ENCODE measurements at regions not wholly inside any gene's neighbourhood (a gene's known extent, or its start where the extent isn't known, plus 50 kb on each side); places are given as distances from the start of the nearest gene placed in this dataset.

DNA sequence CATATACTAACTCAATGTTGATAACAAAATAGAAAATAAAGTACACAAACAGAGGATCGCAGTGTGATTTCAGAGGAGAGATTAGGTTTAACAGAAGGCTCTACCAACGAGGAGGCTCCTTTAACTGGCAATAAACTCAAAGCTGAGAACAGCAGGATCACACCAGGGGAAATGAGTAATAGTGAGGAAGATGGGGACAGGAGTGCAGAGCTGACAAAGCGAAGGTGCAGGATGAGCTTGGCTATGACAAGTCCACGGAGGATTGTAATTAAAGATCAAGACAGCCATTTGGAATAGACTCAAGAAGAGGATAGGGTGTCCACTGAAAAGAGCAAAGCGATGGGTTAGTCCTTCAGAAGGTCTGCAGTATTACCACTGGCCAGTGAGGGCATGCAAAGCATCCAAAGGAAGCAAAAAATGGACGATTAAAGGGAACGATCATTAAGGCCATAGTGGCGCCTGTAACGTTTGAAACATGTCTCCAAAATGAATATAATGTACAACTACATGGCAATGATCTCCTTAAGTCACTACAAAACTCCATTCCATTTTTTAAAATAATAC, 85.3 kb downstream of the GRIN2B start:
- intact Hi-C loops (cut with DNase I), result no loop called here
- H3K27me3 ChIP-seq (ENCODE audit: insufficient read depth in 3 of 3, low read length in 2 of 3), result no peaks in the 10 kb centered on the region
- no peak overlapping the region for H3K27ac ChIP-seq
- TF ChIP-seq, protein P1, sequence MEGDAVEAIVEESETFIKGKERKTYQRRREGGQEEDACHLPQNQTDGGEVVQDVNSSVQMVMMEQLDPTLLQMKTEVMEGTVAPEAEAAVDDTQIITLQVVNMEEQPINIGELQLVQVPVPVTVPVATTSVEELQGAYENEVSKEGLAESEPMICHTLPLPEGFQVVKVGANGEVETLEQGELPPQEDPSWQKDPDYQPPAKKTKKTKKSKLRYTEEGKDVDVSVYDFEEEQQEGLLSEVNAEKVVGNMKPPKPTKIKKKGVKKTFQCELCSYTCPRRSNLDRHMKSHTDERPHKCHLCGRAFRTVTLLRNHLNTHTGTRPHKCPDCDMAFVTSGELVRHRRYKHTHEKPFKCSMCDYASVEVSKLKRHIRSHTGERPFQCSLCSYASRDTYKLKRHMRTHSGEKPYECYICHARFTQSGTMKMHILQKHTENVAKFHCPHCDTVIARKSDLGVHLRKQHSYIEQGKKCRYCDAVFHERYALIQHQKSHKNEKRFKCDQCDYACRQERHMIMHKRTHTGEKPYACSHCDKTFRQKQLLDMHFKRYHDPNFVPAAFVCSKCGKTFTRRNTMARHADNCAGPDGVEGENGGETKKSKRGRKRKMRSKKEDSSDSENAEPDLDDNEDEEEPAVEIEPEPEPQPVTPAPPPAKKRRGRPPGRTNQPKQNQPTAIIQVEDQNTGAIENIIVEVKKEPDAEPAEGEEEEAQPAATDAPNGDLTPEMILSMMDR (IDR thresholded peaks at IDR 0.05), result no peak
- no peaks in the 10 kb centered on the region for H3K4me1 ChIP-seq
- H3K4me3 ChIP-seq, result no peak overlapping the region
- 67 to 78% (median 76%) methylated on average over 9 of the region's 9 CpGs for WGBS, 3 donors
- DNase-seq (no peak), ATAC-seq (no peak)
- H3K36me3 ChIP-seq (ENCODE audit: insufficient read depth in 1 of 2, low read depth in 1 of 2), result no peaks in the 10 kb centered on the region
- no peaks in the 10 kb centered on the region for H3K9me3 ChIP-seq

DNA sequence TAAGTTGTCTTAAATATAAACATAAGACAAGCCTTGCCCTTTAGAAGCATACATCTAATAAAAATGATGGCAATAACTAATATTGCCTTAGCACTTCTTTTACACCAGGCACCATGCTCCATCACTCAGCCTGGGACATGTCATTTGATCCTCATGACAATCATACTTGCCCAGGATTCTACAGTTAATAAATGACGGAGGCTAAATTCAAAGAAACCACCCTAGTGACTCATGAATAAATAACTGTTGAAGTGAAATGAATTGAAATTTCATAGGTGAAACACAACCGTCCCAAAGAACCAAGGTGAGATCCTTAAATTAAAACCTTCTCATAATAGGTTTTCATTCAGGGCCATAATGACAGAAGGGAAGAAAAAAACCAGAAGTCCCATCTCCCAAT, 89.5 kb downstream of the GRIN2B start:
- intact Hi-C loops (cut with DNase I), result no loop called here
- H3K4me1 ChIP-seq, result no peaks in the 10 kb centered on the region

DNA sequence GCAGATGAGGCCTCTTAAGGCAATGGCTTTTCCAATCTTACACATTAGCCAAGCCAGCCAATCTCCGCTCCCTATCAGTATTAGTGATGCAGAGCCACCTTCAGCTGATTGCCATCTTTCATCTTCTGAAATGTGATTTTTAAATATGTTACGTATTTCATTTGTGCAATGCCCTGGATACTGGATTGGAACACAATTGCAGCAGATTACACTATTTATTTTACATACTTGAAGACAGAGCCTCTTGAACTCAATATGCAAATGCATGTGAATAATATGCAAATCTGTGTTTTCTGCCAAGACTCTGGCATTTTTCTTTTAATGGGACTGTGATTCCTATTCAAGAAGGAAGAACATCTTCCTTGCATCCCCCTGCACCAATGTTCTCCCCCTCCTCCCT, 90.5 kb downstream of the GRIN2B start:
- TF ChIP-seq, protein P1 (IDR thresholded peaks at IDR 0.05), result no peak
- Histone ChIP-seq H3K27me3 (ENCODE audit: insufficient read depth in 3 of 3, low read length in 2 of 3) (no peaks in the 10 kb centered on the region), H3K9me3 (no peaks in the 10 kb centered on the region), H3K4me1 (no peaks in the 10 kb centered on the region), H3K36me3 (ENCODE audit: insufficient read depth in 1 of 2, low read depth in 1 of 2) (no peaks in the 10 kb centered on the region), H3K4me3 (no peak overlapping the region), H3K27ac (no peak overlapping the region)
- ATAC-seq (no peak), DNase-seq (no peak)
- intact Hi-C loops (cut with DNase I), result no loop called here
- WGBS, 3 donors, result 69 to 94% (median 90%) methylated on average over 2 of the region's 2 CpGs

More for the DNA sequence above, 89.5 kb downstream of the GRIN2B start:
- no peaks in the 10 kb centered on the region for H3K9me3 ChIP-seq
- TF ChIP-seq, protein P1 (IDR thresholded peaks at IDR 0.05), result no peak
- 74 to 78% (median 74%) methylated on average over 2 of the region's 2 CpGs for WGBS, 3 donors
- no peaks in the 10 kb centered on the region for H3K36me3 ChIP-seq (ENCODE audit: insufficient read depth in 1 of 2, low read depth in 1 of 2)
- no peak overlapping the region for H3K27ac ChIP-seq
- H3K4me3 ChIP-seq, result no peak overlapping the region
- ATAC-seq (no peak), DNase-seq (no peak)
- H3K27me3 ChIP-seq (ENCODE audit: insufficient read depth in 3 of 3, low read length in 2 of 3), result no peaks in the 10 kb centered on the region

DNA sequence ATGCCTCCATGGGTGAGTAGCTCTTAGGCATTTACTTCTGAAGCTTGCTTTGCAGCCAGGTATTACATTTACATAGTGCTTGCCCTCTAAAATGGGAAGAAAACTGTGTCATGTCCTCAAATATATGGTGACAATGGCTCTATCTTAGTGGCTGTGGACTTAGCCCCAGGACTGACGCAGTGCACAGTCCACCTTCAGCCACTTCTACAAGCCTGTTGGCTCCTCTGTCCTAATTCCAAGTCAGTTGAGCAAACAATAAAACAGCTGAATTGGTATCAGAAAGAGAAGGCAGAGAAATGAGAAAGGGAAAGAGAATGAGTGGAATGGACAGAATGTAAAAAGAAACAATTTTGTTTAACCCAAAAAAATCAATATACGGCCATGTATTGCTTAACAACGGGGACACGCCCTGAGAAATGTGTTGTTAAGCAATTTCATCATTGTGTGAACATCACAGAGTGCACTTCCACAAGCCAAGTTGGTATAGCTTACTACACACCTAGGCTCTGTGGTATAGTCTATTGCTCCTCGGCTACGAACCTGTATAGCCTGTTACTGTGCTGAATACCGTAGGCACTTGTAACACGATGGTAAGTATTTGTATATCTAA, 93.5 kb downstream of the GRIN2B start:
- H3K27me3 ChIP-seq (ENCODE audit: insufficient read depth in 3 of 3, low read length in 2 of 3), result peaks cover 0 to 3% (median 0%) of the 10 kb centered on the region in 3 donors
- DNase-seq (no peak), ATAC-seq (no peak)
- no peak overlapping the region for H3K27ac ChIP-seq
- H3K4me1 ChIP-seq, result no peaks in the 10 kb centered on the region
- H3K9me3 ChIP-seq, result no peaks in the 10 kb centered on the region
- intact Hi-C loops (cut with DNase I), result no loop called here
- TF ChIP-seq, protein P1 (IDR thresholded peaks at IDR 0.05), result no peak
- H3K36me3 ChIP-seq (ENCODE audit: insufficient read depth in 1 of 2, low read depth in 1 of 2), result no peaks in the 10 kb centered on the region
- no peak overlapping the region for H3K4me3 ChIP-seq
- WGBS, 3 donors, result 92 to 95% (median 93%) methylated on average over 8 of the region's 8 CpGs

DNA sequence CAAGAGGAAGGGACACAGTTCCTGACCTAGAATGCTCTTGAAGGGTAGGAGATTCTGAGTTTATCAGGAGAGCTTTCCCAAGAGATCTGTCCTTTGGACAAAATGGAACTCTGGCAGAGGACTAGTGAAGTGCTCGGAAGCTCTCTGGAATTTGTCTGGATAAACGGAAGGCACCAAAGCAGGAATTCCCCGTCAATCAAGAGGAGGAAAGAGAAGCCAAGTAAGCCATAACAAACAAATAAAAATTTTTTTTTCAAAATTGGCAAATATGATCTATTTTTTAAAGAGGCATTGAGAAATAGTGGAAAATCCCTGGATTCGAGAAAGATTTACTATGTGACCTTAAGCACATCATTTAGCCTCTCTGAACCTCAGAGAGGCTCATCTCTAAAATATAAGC, 99.2 kb downstream of the GRIN2B start:
- no peak for DNase-seq
- intact Hi-C loops (cut with DNase I), result no loop called here
- no peak for ATAC-seq
- Histone ChIP-seq H3K36me3 (ENCODE audit: insufficient read depth in 1 of 2, low read depth in 1 of 2) (no peaks in the 10 kb centered on the region), H3K4me3 (no peak overlapping the region), H3K4me1 (no peaks in the 10 kb centered on the region), H3K27me3 (ENCODE audit: insufficient read depth in 3 of 3, low read length in 2 of 3) (peaks cover 0 to 3% (median 0%) of the 10 kb centered on the region in 3 donors), H3K27ac (no peak overlapping the region), H3K9me3 (no peaks in the 10 kb centered on the region)
- TF ChIP-seq, protein P1 (IDR thresholded peaks at IDR 0.05), result no peak
- WGBS, 3 donors, result 43 to 65% (median 45%) methylated on average over 4 of the region's 4 CpGs
